GM12891 (cell line): ENCODE measurements at regions not wholly inside any gene's neighbourhood (a gene's known extent, or its start where the extent isn't known, plus 50 kb on each side); places are given as distances from the start of the nearest gene placed in this dataset.

Experiments
- POLR2A ChIP-seq: IDR thresholded peaks from 2 replicates; pipeline ENCODE4 v1.6.1; 2011; ENCODE audit warnings: low read depth, low read length, control low read depth
- POLR2AphosphoS5 ChIP-seq: IDR thresholded peaks from 2 replicates; pipeline ENCODE4 v1.6.1; 2011; ENCODE audit warnings: low read depth, low read length, control low read depth
- TAF1 ChIP-seq: IDR thresholded peaks from 2 replicates; pipeline ENCODE4 v1.6.1; 2011; ENCODE audit warnings: low read depth, low read length, control low read depth

- no peak for TF ChIP-seq POLR2AphosphoS5
- no peak for TF ChIP-seq TAF1
- TF ChIP-seq POLR2A: no peak
Measured at GRCh38 chr2:172293952-172294351, 133.4 kb upstream of the ITGA6 start.
